Ovary (tissue), 7 donors: ENCODE measurements at regions not wholly inside any gene's neighbourhood (a gene's known extent, or its start where the extent isn't known, plus 50 kb on each side); places are given as distances from the start of the nearest gene placed in this dataset.
"Not testable (repeated sequence)": the region's sequence is repeated elsewhere in the genome, so short reads cannot be mapped to it uniquely, and the experiment has no call there.

Experiments
- DNase-seq, 5 donors: peaks; one replicate each; pipeline ENCODE4 v3.0.0-alpha.2; 2019 to 2020
- H3K27ac ChIP-seq, 2 donors: fragments of 200-600 bp; one replicate each; pipeline versions ENCODE4 v1.5.1 to v1.8.0; 2019 to 2022
- H3K27me3 ChIP-seq: fragments of 200-600 bp; one replicate; pipeline ENCODE4 v1.8.0; 2022
- H3K36me3 ChIP-seq: fragments of 200-600 bp; sonication (generic); one replicate; pipeline ENCODE4 v1.5.1; 2019
- H3K4me1 ChIP-seq: one replicate; pipeline ENCODE4 v1.8.1; 2013; ENCODE audit warnings: mild to moderate bottlenecking, moderate library complexity; ENCODE audit not compliant: insufficient read depth
- H3K4me3 ChIP-seq: fragments of 200-600 bp; sonication (generic); one replicate; pipeline ENCODE4 v1.5.1; 2017
- H3K9me3 ChIP-seq, 2 donors: fragments of 200-600 bp in 1 of 2; sonication (generic) in 1 of 2; one replicate each; pipeline versions ENCODE4 v1.5.1 to v1.8.1; 2013 to 2019; ENCODE audit warnings: mild to moderate bottlenecking in 1 of 2, moderate library complexity in 1 of 2
- EP300 ChIP-seq: sonication (generic); formaldehyde crosslinking; IDR thresholded peaks from one replicate; pipeline ENCODE4 v1.6.1; 2017; ENCODE audit warnings: antibody characterized with exemption
- POLR2A ChIP-seq: fragments of 450-650 bp; IDR thresholded peaks from one replicate; pipeline ENCODE4 v1.6.1; 2017; ENCODE audit warnings: antibody characterized with exemption, mild to moderate bottlenecking, moderate library complexity
- WGBS, 3 donors: extraction: QIAGEN DNeasy Blood & Tissue Kit in 1 of 3; methylation state at CpG; one replicate each; pipeline versions ENCODE4 v1.1.5 to v1.1.7; 2013 to 2017; 5-methylcytosine and 5-hydroxymethylcytosine counted together
- intact Hi-C, 4 donors: fragments of 100-400 bp; cut with DNase I; formaldehyde crosslinking; loops; one replicate each; pipeline versions ENCODE4 v1.11.0 to v1.15.1; 2022 to 2023
- TF ChIP-seq, protein P1 (sequence below), 3 donors: fragments of 450-650 bp in 2 of 3; fragments of 200-600 bp in 1 of 3; IDR thresholded peaks; one replicate each; pipeline versions ENCODE4 v1.5.1 to v1.8.0; 2016 to 2022; ENCODE audit warnings: antibody characterized with exemption in 3 of 3, mild to moderate bottlenecking in 1 of 3
- donor health status: DM: no; HTN: no; CAD: no; lungs with moderate emphysema.
- donor health status: DM: no; HTN: no; CAD: no.
- donor health status: Bipolar disorder and iron deficiency.
- donor health status: DM: no; HTN: no; CAD: no.
- donor health status: DM: yes; HTN: yes; CAD: no.

DNA sequence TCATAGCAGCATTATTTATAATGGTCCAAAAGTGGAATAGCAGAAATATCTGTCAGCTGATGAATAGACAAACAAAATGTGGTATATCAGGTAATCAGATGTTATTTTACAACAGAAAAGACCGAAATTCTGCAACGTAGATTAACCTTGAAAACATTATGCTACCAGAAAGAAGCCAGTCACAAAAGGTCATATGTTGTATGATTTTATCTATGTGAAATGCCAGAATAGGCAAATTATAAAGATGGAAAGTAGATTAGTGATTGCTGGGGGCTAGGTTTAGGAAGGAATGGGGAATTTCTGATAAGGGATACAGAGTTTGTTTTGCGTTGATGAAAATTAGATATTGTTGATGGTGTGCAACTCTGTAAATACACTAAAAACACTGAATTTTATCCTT lies 165.0 kb upstream of the STMND1 start:
- WGBS, 3 donors: 77 to 89% (median 83%) methylated on average over 3 of the region's 3 CpGs

GRCh38 chr6:16933961-16934360 lies 167.9 kb upstream of the STMND1 start:
- intact Hi-C loops: no loop called here
- no peak for DNase-seq
- H3K27me3 ChIP-seq: no peaks in the 10 kb centered on the region
- H3K4me1 ChIP-seq: no peaks in the 10 kb centered on the region
- H3K4me3 ChIP-seq: no peak overlapping the region
- TF ChIP-seq POLR2A (no peak), EP300 (no peak)
- TF ChIP-seq, protein P1, sequence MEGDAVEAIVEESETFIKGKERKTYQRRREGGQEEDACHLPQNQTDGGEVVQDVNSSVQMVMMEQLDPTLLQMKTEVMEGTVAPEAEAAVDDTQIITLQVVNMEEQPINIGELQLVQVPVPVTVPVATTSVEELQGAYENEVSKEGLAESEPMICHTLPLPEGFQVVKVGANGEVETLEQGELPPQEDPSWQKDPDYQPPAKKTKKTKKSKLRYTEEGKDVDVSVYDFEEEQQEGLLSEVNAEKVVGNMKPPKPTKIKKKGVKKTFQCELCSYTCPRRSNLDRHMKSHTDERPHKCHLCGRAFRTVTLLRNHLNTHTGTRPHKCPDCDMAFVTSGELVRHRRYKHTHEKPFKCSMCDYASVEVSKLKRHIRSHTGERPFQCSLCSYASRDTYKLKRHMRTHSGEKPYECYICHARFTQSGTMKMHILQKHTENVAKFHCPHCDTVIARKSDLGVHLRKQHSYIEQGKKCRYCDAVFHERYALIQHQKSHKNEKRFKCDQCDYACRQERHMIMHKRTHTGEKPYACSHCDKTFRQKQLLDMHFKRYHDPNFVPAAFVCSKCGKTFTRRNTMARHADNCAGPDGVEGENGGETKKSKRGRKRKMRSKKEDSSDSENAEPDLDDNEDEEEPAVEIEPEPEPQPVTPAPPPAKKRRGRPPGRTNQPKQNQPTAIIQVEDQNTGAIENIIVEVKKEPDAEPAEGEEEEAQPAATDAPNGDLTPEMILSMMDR (IDR thresholded peaks at IDR 0.05): no peak
- WGBS, 3 donors: 65 to 71% (median 71%) methylated on average over 1 of the region's 1 CpG
- no peak overlapping the region for H3K27ac ChIP-seq
- no peaks in the 10 kb centered on the region for H3K9me3 ChIP-seq
- H3K36me3 ChIP-seq: no peaks in the 10 kb centered on the region

More for the DNA sequence above, 165.0 kb upstream of the STMND1 start:
- DNase-seq: no peak
- Histone ChIP-seq H3K4me3 (no peak overlapping the region), H3K4me1 (no peaks in the 10 kb centered on the region), H3K27me3 (no peaks in the 10 kb centered on the region), H3K27ac (no peak overlapping the region), H3K9me3 (no peaks in the 10 kb centered on the region), H3K36me3 (no peaks in the 10 kb centered on the region)
- intact Hi-C loops: no loop called here
- TF ChIP-seq POLR2A (no peak), EP300 (no peak)
- TF ChIP-seq, protein P1 (IDR thresholded peaks at IDR 0.05): no peak

- H3K27ac ChIP-seq: no peak overlapping the region
- intact Hi-C loops: no loop called here
- no peaks in the 10 kb centered on the region for H3K9me3 ChIP-seq
- H3K27me3 ChIP-seq: no peaks in the 10 kb centered on the region
- 63 to 76% (median 65%) methylated on average over 4 of the region's 4 CpGs for WGBS, 3 donors
- DNase-seq: no peak
- no peak for TF ChIP-seq POLR2A
- TF ChIP-seq, protein P1 (IDR thresholded peaks at IDR 0.05): no peak
- TF ChIP-seq EP300: no peak
- no peak overlapping the region for H3K4me3 ChIP-seq
- no peaks in the 10 kb centered on the region for H3K4me1 ChIP-seq
- H3K36me3 ChIP-seq: no peaks in the 10 kb centered on the region
Measured at GRCh38 chr6:16933532-16933931, 168.3 kb upstream of the STMND1 start.

DNA sequence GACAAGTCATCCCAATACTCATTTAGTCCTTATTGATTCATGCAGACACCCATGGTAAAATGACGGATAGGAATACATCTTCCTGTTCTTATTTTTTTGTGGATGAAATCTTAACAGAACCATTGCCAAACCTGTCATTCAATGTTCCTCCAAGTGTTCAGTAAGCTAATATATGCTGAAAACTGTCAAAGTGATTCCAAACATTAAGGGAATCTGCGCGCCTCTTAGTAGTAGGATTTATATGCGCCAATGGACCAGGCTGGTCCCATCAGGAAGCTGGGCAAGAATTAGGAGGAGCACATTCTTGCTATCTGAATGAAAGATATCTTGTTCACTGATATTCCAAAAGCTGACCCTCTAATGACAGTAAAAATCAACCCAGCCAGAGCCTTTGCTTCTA lies 168.9 kb upstream of the STMND1 start:
- Histone ChIP-seq H3K27me3 (no peaks in the 10 kb centered on the region), H3K27ac (no peak overlapping the region), H3K4me3 (no peak overlapping the region), H3K9me3 (no peaks in the 10 kb centered on the region), H3K4me1 (no peaks in the 10 kb centered on the region), H3K36me3 (no peaks in the 10 kb centered on the region)
- intact Hi-C loops: no loop called here
- DNase-seq: no peak
- 91 to 96% (median 96%) methylated on average over 4 of the region's 4 CpGs for WGBS, 3 donors
- TF ChIP-seq, protein P1 (IDR thresholded peaks at IDR 0.05): no peak
- no peak for TF ChIP-seq EP300
- no peak for TF ChIP-seq POLR2A

GRCh38 chr6:16931079-16931478 lies 169.8 kb upstream of the ATXN1 start:
- not testable (repeated sequence) for H3K4me3 ChIP-seq

More at GRCh38 chr6:16931079-16931478, 169.8 kb upstream of the ATXN1 start:
- H3K4me1 ChIP-seq, DNase-seq, H3K27me3 ChIP-seq, H3K9me3 ChIP-seq, H3K36me3 ChIP-seq, H3K27ac ChIP-seq, intact Hi-C loops: not testable (repeated sequence)
